HepG2 (cell line): ENCODE measurements at regions not wholly inside any gene's neighbourhood (a gene's known extent, or its start where the extent isn't known, plus 50 kb on each side); places are given as distances from the start of the nearest gene placed in this dataset.

Source experiments
- ELF3 ChIP-seq: IDR thresholded peaks from 2 replicates; pipeline ENCODE4 v1.6.1; 2016; ENCODE audit warnings: missing genetic modification reagents, missing compliant biosample characterization
- FOXA1 ChIP-seq, 2 experiments: fragments of 450-650 bp in 1 of 2; sonication (generic) in 1 of 2; formaldehyde crosslinking in 1 of 2; IDR thresholded peaks; 2 replicates each; pipeline versions ENCODE4 v1.4.0 to v1.6.1; 2016 to 2020; ENCODE audit warnings: missing genetic modification reagents in 1 of 2
- JARID2 ChIP-seq: sonication (generic); formaldehyde crosslinking; IDR thresholded peaks from 2 replicates; pipeline ENCODE4 v1.8.1; 2023; ENCODE audit warnings: missing genetic modification reagents, inconsistent platforms; ENCODE audit not compliant: insufficient replicate concordance
- KDM2A ChIP-seq: sonication (generic); formaldehyde crosslinking; IDR thresholded peaks from 2 replicates; pipeline ENCODE4 v1.4.0; 2020; ENCODE audit warnings: low read depth, missing genetic modification reagents, borderline replicate concordance
- NCOR1 ChIP-seq: fragments of 200-600 bp; sonication (generic); IDR thresholded peaks from 2 replicates; pipeline ENCODE4 v1.7.0; 2017; ENCODE audit warnings: antibody characterized with exemption, low read length, borderline replicate concordance
- NFIB ChIP-seq: sonication (generic); formaldehyde crosslinking; IDR thresholded peaks from 2 replicates; pipeline ENCODE4 v1.9.0; 2021; ENCODE audit warnings: missing genetic modification reagents, mild to moderate bottlenecking, borderline replicate concordance
- TAF15 ChIP-seq: fragments of 200-400 bp; formaldehyde crosslinking; IDR thresholded peaks from one replicate; pipeline ENCODE4 v1.6.1; 2018; ENCODE audit warnings: mild to moderate bottlenecking, low read depth, low read length; ENCODE audit not compliant: poor library complexity, severe bottlenecking
- TBX3 ChIP-seq: fragments of 450-650 bp; IDR thresholded peaks from 2 replicates; pipeline ENCODE4 v1.6.1; 2017; ENCODE audit warnings: antibody characterized with exemption, mild to moderate bottlenecking, inconsistent platforms, borderline replicate concordance
- YEATS4 ChIP-seq: sonication (generic); formaldehyde crosslinking; IDR thresholded peaks from 2 replicates; pipeline ENCODE4 v1.4.0; 2020; ENCODE audit warnings: missing genetic modification reagents, borderline replicate concordance
- ZMYM2 ChIP-seq: sonication (generic); formaldehyde crosslinking; IDR thresholded peaks from 2 replicates; pipeline ENCODE4 v1.8.0; 2022; ENCODE audit warnings: mild to moderate bottlenecking, missing genetic modification reagents
- ZNF44 ChIP-seq: sonication (generic); formaldehyde crosslinking; IDR thresholded peaks from 2 replicates; pipeline ENCODE4 v1.5.1; 2020; ENCODE audit warnings: mild to moderate bottlenecking, missing genetic modification reagents
- ZNF724P ChIP-seq: sonication (generic); formaldehyde crosslinking; IDR thresholded peaks from 2 replicates; pipeline ENCODE4 v1.8.0; 2022; ENCODE audit warnings: missing genetic modification reagents, borderline replicate concordance
- TF ChIP-seq, protein P1 (sequence below): sonication (generic); formaldehyde crosslinking; conservative IDR thresholded peaks from 2 replicates; pipeline ENCODE4 v1.5.0; 2020; ENCODE audit warnings: missing genetic modification reagents
- TF ChIP-seq, protein P2 (sequence below): sonication (generic); formaldehyde crosslinking; IDR thresholded peaks from 2 replicates; pipeline ENCODE4 v1.5.1; 2020; ENCODE audit warnings: mild to moderate bottlenecking, missing genetic modification reagents, borderline replicate concordance
- TF ChIP-seq, protein P3 (sequence below): IDR thresholded peaks from 2 replicates; pipeline ENCODE4 v1.6.1; 2018; ENCODE audit warnings: missing genetic modification reagents
- TF ChIP-seq, protein P4 (sequence below): IDR thresholded peaks from 2 replicates; pipeline ENCODE4 v1.4.0; 2020; ENCODE audit warnings: mild to moderate bottlenecking, missing genetic modification reagents

DNA sequence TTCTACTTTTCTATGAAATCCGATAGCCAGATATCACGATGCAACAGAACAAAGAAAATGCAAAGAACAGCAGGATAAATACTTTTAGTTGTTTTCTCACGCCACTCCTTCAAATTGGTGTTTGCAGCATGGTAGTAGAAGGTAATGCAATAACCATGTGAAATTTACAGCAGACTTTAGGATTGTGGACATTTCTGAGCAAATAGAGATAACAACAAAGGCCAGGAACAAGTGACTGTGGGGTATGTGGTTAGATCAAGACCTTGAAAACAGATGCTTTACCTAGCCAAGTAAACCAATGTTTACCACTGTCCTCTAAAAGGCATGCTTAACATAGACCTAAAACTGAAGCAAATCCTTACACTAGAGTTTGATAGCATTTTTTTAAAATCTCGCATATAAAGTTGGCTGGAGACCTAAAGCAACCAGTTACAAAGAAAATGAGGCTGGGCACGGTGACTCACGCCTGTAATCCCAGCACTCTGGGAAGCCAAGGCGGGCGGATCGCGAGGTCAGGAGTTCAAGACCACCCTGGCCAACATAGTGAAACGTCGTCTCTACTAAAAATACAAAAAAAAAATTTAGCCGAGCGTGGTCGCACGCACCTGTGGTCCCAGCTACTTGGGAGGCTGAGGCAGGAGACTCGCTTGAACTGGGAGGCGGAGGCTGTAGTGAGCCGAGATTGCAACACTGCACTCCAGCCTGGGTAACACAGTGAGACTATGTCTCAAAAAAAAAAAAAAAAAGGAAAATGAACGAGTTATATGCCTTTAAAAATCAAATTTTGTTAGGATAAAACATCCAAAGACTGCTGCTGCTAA lies 123.2 kb upstream of the FOXN3 start (continued):
- TF ChIP-seq, protein P1, sequence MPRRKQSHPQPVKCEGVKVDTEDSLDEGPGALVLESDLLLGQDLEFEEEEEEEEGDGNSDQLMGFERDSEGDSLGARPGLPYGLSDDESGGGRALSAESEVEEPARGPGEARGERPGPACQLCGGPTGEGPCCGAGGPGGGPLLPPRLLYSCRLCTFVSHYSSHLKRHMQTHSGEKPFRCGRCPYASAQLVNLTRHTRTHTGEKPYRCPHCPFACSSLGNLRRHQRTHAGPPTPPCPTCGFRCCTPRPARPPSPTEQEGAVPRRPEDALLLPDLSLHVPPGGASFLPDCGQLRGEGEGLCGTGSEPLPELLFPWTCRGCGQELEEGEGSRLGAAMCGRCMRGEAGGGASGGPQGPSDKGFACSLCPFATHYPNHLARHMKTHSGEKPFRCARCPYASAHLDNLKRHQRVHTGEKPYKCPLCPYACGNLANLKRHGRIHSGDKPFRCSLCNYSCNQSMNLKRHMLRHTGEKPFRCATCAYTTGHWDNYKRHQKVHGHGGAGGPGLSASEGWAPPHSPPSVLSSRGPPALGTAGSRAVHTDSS (CRISPR knock-in tag), result no peak
- TF ChIP-seq ELF3, result no peak
- TF ChIP-seq, protein P2, sequence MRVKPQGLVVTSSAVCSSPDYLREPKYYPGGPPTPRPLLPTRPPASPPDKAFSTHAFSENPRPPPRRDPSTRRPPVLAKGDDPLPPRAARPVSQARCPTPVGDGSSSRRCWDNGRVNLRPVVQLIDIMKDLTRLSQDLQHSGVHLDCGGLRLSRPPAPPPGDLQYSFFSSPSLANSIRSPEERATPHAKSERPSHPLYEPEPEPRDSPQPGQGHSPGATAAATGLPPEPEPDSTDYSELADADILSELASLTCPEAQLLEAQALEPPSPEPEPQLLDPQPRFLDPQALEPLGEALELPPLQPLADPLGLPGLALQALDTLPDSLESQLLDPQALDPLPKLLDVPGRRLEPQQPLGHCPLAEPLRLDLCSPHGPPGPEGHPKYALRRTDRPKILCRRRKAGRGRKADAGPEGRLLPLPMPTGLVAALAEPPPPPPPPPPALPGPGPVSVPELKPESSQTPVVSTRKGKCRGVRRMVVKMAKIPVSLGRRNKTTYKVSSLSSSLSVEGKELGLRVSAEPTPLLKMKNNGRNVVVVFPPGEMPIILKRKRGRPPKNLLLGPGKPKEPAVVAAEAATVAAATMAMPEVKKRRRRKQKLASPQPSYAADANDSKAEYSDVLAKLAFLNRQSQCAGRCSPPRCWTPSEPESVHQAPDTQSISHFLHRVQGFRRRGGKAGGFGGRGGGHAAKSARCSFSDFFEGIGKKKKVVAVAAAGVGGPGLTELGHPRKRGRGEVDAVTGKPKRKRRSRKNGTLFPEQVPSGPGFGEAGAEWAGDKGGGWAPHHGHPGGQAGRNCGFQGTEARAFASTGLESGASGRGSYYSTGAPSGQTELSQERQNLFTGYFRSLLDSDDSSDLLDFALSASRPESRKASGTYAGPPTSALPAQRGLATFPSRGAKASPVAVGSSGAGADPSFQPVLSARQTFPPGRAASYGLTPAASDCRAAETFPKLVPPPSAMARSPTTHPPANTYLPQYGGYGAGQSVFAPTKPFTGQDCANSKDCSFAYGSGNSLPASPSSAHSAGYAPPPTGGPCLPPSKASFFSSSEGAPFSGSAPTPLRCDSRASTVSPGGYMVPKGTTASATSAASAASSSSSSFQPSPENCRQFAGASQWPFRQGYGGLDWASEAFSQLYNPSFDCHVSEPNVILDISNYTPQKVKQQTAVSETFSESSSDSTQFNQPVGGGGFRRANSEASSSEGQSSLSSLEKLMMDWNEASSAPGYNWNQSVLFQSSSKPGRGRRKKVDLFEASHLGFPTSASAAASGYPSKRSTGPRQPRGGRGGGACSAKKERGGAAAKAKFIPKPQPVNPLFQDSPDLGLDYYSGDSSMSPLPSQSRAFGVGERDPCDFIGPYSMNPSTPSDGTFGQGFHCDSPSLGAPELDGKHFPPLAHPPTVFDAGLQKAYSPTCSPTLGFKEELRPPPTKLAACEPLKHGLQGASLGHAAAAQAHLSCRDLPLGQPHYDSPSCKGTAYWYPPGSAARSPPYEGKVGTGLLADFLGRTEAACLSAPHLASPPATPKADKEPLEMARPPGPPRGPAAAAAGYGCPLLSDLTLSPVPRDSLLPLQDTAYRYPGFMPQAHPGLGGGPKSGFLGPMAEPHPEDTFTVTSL (CRISPR knock-in tag), result peak; percentile 51; the same call in 1 of the 2 replicates
- no peak for TF ChIP-seq ZNF44
- TF ChIP-seq JARID2 (CRISPR knock-in tag), result no peak
- TF ChIP-seq FOXA1 (IDR thresholded peaks at IDR 0.05), result peak; percentile 45; the same call in 1 of the 2 replicates
- TF ChIP-seq FOXA1 (CRISPR knock-in tag; IDR thresholded peaks at IDR 0.05), result peak; percentile 77
- TF ChIP-seq, protein P3, sequence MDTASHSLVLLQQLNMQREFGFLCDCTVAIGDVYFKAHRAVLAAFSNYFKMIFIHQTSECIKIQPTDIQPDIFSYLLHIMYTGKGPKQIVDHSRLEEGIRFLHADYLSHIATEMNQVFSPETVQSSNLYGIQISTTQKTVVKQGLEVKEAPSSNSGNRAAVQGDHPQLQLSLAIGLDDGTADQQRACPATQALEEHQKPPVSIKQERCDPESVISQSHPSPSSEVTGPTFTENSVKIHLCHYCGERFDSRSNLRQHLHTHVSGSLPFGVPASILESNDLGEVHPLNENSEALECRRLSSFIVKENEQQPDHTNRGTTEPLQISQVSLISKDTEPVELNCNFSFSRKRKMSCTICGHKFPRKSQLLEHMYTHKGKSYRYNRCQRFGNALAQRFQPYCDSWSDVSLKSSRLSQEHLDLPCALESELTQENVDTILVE (CRISPR knock-in tag), result peak; percentile 19; the same call in 1 of the 2 replicates
- no peak for TF ChIP-seq TAF15
- no peak for TF ChIP-seq KDM2A (CRISPR knock-in tag)
- TF ChIP-seq ZMYM2 (CRISPR knock-in tag), result no peak
- TF ChIP-seq YEATS4, result peak; percentile 32; the same call in 1 of the 2 replicates
- TF ChIP-seq NCOR1, result 0 out of 2 replicates have a peak, but pooled peaks have one; percentile 17
- TF ChIP-seq, protein P4, sequence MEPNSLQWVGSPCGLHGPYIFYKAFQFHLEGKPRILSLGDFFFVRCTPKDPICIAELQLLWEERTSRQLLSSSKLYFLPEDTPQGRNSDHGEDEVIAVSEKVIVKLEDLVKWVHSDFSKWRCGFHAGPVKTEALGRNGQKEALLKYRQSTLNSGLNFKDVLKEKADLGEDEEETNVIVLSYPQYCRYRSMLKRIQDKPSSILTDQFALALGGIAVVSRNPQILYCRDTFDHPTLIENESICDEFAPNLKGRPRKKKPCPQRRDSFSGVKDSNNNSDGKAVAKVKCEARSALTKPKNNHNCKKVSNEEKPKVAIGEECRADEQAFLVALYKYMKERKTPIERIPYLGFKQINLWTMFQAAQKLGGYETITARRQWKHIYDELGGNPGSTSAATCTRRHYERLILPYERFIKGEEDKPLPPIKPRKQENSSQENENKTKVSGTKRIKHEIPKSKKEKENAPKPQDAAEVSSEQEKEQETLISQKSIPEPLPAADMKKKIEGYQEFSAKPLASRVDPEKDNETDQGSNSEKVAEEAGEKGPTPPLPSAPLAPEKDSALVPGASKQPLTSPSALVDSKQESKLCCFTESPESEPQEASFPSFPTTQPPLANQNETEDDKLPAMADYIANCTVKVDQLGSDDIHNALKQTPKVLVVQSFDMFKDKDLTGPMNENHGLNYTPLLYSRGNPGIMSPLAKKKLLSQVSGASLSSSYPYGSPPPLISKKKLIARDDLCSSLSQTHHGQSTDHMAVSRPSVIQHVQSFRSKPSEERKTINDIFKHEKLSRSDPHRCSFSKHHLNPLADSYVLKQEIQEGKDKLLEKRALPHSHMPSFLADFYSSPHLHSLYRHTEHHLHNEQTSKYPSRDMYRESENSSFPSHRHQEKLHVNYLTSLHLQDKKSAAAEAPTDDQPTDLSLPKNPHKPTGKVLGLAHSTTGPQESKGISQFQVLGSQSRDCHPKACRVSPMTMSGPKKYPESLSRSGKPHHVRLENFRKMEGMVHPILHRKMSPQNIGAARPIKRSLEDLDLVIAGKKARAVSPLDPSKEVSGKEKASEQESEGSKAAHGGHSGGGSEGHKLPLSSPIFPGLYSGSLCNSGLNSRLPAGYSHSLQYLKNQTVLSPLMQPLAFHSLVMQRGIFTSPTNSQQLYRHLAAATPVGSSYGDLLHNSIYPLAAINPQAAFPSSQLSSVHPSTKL (CRISPR knock-in tag), result peak; percentile 94
- no peak for TF ChIP-seq NFIB
- peak; percentile 56; the same call in 1 of the 2 replicates for TF ChIP-seq TBX3
- no peak for TF ChIP-seq ZNF724P (CRISPR knock-in tag)
